HepG2 (cell line): ENCODE measurements at regions not wholly inside any gene's neighbourhood (a gene's known extent, or its start where the extent isn't known, plus 50 kb on each side); places are given as distances from the start of the nearest gene placed in this dataset.

ENCODE experiments used
- ATAC-seq: fragments of 200-7000 bp; cut with Tn5 transposase; 3 replicates; pipeline ENCODE4 v1.9.1; 2020; ENCODE audit warnings: mild to moderate bottlenecking, moderate library complexity
- BruUV-seq: library from RNA; stranded (reverse); fragments of 400-500 nt; replicated peaks from 2 replicates; lab custom pipeline; 2021; lab: Mats Ljungman, UMichigan
- CTCF ChIA-PET: fragments of 300-600 bp; formaldehyde crosslinking; extraction: SDS; loops from one replicate; lab custom pipeline; 2021; ENCODE audit warnings: low total read pairs, inconsistent platforms, low intra/inter-chr PET ratio; lab: Yijun Ruan, JAX
- POLR2A ChIA-PET: fragments of 350-600 bp; sonication (Branson Sonifier 250); formaldehyde crosslinking; loops from one replicate; lab custom pipeline; 2020; ENCODE audit warnings: antibody characterized with exemption, inconsistent platforms; lab: Yijun Ruan, JAX
- DNase-seq: peaks from one replicate; pipeline ENCODE4 v3.0.0-alpha.2; 2015; ENCODE audit warnings: low spot score
- FAIRE-seq: peaks from 3 replicates; lab custom pipeline; 2011; peaks lifted over from hg19 to GRCh38; lab: Jason Lieb, UNC
- H2AFZ ChIP-seq: one replicate; pipeline ENCODE4 v1.6.1; 2011; ENCODE audit warnings: low read length, inconsistent platforms
- H3K27ac ChIP-seq: fragments of 300-600 bp; 3 replicates; pipeline ENCODE4 v1.8.0; 2011; ENCODE audit warnings: mixed run types, mild to moderate bottlenecking, mixed read lengths, low read length, inconsistent platforms; ENCODE audit not compliant: insufficient read depth; ENCODE audit errors: extremely low read length
- H3K27me3 ChIP-seq, 2 experiments: fragments of 200-600 bp in 1 of 2; 2 replicates in 1 of 2; 3 replicates in 1 of 2; pipeline versions ENCODE4 v1.6.0 to v1.8.0; 2011; ENCODE audit warnings: low read length in 2 of 2, mild to moderate bottlenecking in 2 of 2, moderate library complexity in 2 of 2, inconsistent platforms in 1 of 2; ENCODE audit not compliant: insufficient read depth in 2 of 2, control insufficient read depth in 1 of 2
- H3K36me3 ChIP-seq, 2 experiments: fragments of 200-600 bp in 1 of 2; replicated peaks in 1 of 2; 2 replicates in 1 of 2; 3 replicates in 1 of 2; pipeline versions ENCODE4 v1.5.1 to v1.8.0; 2011; ENCODE audit warnings: low read length in 2 of 2, inconsistent platforms in 1 of 2; ENCODE audit not compliant: insufficient read depth in 2 of 2, control insufficient read depth in 1 of 2
- H3K4me1 ChIP-seq: 2 replicates; pipeline ENCODE4 v1.5.1; 2012; ENCODE audit warnings: low read length, inconsistent platforms; ENCODE audit not compliant: insufficient read depth
- H3K4me2 ChIP-seq: 2 replicates; pipeline ENCODE4 v1.6.0; 2011; ENCODE audit warnings: low read depth, low read length, inconsistent platforms
- H3K4me3 ChIP-seq, 3 experiments: fragments of 200-600 bp in 1 of 3; sonication (generic), shearing (Covaris generic) in 1 of 3; replicated peaks in 1 of 3; 2 replicates each; pipeline ENCODE4 v1.5.1; 2011 to 2016; ENCODE audit warnings: low read length in 3 of 3, inconsistent platforms in 2 of 3, low read depth in 2 of 3, mild to moderate bottlenecking in 2 of 3, control low read depth in 1 of 3, mixed read lengths in 1 of 3; ENCODE audit not compliant: insufficient read depth in 1 of 3
- H3K79me2 ChIP-seq: one replicate; pipeline ENCODE4 v1.6.1; 2011; ENCODE audit warnings: low read length, inconsistent platforms; ENCODE audit not compliant: insufficient read depth
- H3K9ac ChIP-seq: 2 replicates; pipeline ENCODE4 v1.6.0; 2011; ENCODE audit warnings: mild to moderate bottlenecking, low read depth, low read length, inconsistent platforms; ENCODE audit not compliant: insufficient read depth
- H3K9me3 ChIP-seq: 2 replicates; pipeline ENCODE4 v1.5.1; 2012; ENCODE audit warnings: mild to moderate bottlenecking, low read length
- H4K20me1 ChIP-seq: 2 replicates; pipeline ENCODE4 v1.6.0; 2011; ENCODE audit warnings: inconsistent platforms, mild to moderate bottlenecking, low read length, moderate library complexity; ENCODE audit not compliant: insufficient read depth
- ARID5B ChIP-seq: IDR thresholded peaks from 2 replicates; pipeline ENCODE4 v1.4.0; 2020; ENCODE audit warnings: mild to moderate bottlenecking, missing genetic modification reagents
- CBX1 ChIP-seq: IDR thresholded peaks from one replicate; pipeline ENCODE4 v1.6.1; 2016; ENCODE audit warnings: antibody characterized with exemption, low read depth
- PRMT3 ChIP-seq: sonication (generic); formaldehyde crosslinking; IDR thresholded peaks from 2 replicates; pipeline ENCODE4 v1.8.1; 2022; ENCODE audit warnings: low read depth, mild to moderate bottlenecking, moderate library complexity, missing genetic modification reagents, borderline replicate concordance
- TEAD2 ChIP-seq: sonication (generic); formaldehyde crosslinking; IDR thresholded peaks from 2 replicates; pipeline ENCODE4 v1.9.0; 2021; ENCODE audit warnings: missing genetic modification reagents
- ZBTB25 ChIP-seq: IDR thresholded peaks from 2 replicates; pipeline ENCODE4 v1.6.1; 2018; ENCODE audit warnings: missing genetic modification reagents
- WGBS: methylation state at CpG from one replicate; pipeline ENCODE4 v1.1.6; 2017; ENCODE audit warnings: low lambda C conversion rate; 5-methylcytosine and 5-hydroxymethylcytosine counted together
- in situ Hi-C: cut with HindIII; loops from 2 replicates; pipeline ENCODE4 v1.10.0; 2017; ENCODE audit warnings: low pct_unique_long_range_greater_than_20kb; ENCODE audit not compliant: extremely low pct_ligation_motif_present
- intact Hi-C: fragments of 100-400 bp; cut with micrococcal nuclease; formaldehyde crosslinking; loops from one replicate; pipeline ENCODE4 v1.10.0; 2022; ENCODE audit not compliant: unreplicated experiment
- TF ChIP-seq, protein P1 (sequence below): sonication (generic); formaldehyde crosslinking; IDR thresholded peaks from 2 replicates; pipeline ENCODE4 v1.5.0; 2020; ENCODE audit warnings: missing genetic modification reagents, mild to moderate bottlenecking, borderline replicate concordance

DNA sequence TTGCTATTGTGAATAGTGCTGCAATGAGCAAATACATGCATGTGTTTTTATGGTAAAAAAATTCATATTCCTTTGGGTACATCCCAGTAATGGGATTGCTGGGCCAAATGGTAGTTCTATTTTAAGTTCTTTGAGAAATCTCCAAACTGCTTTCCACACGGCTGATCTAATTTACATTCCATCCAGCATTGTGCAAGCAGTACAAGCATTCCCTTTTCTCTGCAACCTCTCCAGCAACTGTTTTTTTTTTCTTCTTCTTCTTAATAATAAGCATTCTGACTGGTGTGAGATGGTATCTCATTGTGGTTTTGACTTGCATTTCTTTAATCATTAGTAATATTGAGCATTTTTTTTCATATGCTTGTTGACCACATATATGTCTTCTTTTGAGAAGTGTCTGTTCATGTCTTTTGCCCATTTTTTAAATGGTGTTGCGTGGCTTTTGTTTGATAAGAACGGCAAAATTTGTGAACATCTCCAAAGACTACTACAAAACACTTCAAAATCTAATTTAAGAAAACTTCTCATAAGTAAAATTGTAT lies 136.1 kb upstream of the MYO3A start:
- H3K9me3 ChIP-seq = no peaks in the 10 kb centered on the region
- no peak overlapping the region for H2AFZ ChIP-seq
- H3K79me2 ChIP-seq = no peaks in the 10 kb centered on the region
- H3K36me3 ChIP-seq = no peaks in the 10 kb centered on the region
- no peak for DNase-seq
- in situ Hi-C loops (no loop called here), intact Hi-C loops (no loop called here)
- ATAC-seq = no peak
- 12% methylated on average over 3 of the region's 3 CpGs for WGBS
- FAIRE-seq = no peak
- no TSS peak for BruUV-seq
- CTCF ChIA-PET = no interaction called here
- H3K9ac ChIP-seq = no peak overlapping the region
- H3K4me3 ChIP-seq = no peak overlapping the region
- H3K4me2 ChIP-seq = no peak overlapping the region
- TF ChIP-seq, protein P1, sequence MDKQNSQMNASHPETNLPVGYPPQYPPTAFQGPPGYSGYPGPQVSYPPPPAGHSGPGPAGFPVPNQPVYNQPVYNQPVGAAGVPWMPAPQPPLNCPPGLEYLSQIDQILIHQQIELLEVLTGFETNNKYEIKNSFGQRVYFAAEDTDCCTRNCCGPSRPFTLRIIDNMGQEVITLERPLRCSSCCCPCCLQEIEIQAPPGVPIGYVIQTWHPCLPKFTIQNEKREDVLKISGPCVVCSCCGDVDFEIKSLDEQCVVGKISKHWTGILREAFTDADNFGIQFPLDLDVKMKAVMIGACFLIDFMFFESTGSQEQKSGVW (CRISPR knock-in tag) = no peak
- TF ChIP-seq ARID5B (CRISPR knock-in tag) (no peak), CBX1 (no peak), TEAD2 (CRISPR knock-in tag) (no peak), ZBTB25 (CRISPR knock-in tag) (no peak), PRMT3 (CRISPR knock-in tag) (no peak)
- H4K20me1 ChIP-seq = no peaks in the 10 kb centered on the region
- no peak overlapping the region for H3K27ac ChIP-seq
- no peaks in the 10 kb centered on the region for H3K27me3 ChIP-seq
- H3K4me1 ChIP-seq = no peaks in the 10 kb centered on the region
- POLR2A ChIA-PET = no interaction called here
